ENCODE measurements at regions not wholly inside any gene's neighbourhood (a gene's known extent, or its start where the extent isn't known, plus 50 kb on each side); places are given as distances from the start of the nearest gene placed in this dataset.

DNA sequence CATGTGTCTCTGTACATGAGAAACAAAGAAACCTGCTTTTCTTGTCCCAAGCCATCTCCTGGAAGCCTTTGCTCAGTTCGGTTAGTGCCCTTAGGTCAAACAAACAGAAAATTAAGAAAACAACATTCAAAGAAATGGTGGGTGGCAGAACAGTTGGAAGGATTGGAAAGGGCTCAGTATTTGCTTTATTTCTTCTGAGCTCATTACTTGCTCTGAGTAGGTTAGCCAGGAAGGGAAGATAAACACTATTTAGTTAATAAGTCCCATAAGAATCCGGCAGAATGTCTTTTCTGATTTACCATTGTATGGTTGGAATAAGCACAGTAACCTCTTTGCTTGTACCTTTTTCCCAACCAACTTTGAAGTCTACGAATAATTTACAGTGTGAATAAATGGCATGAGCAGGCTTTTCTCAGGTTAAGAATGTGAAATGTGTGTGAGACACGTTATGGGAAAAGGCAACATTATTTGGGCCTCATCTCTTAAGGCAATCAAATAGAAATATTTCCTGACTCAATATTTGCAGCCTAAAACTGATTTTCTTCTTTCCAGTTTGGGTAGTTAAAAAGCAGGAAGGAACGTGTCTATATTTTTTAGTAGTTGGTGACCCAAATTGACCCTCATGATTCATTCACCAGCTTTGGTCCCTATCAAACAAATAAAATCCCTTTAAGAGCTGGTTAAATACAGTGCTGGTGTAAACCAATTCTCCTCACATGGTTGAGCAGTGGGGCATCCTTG lies 158.5 kb downstream of the DKK1 start:
- no peak overlapping the region for H3K27ac ChIP-seq

DNA sequence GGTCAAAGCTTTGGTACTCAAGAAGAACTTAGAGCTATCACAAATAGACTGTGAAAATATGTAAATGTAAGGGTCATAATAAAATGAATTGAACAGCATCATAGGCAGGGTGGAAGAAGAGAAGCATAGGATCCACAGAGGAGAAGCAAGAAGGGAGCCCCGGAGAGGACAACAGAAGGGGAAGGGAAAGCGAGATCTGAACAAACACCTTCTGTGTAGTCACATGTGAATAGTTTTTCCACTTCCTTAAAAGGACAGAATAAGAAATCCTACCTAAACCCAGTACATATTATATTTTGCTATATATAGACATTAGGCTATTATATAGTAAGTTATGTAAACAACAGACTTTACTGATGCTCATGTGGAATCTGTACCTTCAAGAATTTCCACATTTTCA lies 160.2 kb downstream of the DKK1 start:
- no peaks in the 10 kb centered on the region for H3K36me3 ChIP-seq
- no peaks in the 10 kb centered on the region for H3K4me1 ChIP-seq
- H3K4me3 ChIP-seq, result no peak overlapping the region
- H3K27ac ChIP-seq, result no peak overlapping the region
- intact Hi-C loops (cut with DNase I), result loop anchor here in 1 of 2 donors (10.0 kb wide), 1 partner anchor 149 kb away; no protein-coding TSS in a partner anchor
- WGBS (ENCODE audit: insufficient coverage, low coverage, low lambda C conversion rate, missing lambda C conversion rate), result 65% methylated on average over 2 of the region's 2 CpGs
- no peak for DNase-seq
- no peak for TF ChIP-seq POLR2A (IDR thresholded peaks at IDR 0.05)
- TF ChIP-seq, protein P1, sequence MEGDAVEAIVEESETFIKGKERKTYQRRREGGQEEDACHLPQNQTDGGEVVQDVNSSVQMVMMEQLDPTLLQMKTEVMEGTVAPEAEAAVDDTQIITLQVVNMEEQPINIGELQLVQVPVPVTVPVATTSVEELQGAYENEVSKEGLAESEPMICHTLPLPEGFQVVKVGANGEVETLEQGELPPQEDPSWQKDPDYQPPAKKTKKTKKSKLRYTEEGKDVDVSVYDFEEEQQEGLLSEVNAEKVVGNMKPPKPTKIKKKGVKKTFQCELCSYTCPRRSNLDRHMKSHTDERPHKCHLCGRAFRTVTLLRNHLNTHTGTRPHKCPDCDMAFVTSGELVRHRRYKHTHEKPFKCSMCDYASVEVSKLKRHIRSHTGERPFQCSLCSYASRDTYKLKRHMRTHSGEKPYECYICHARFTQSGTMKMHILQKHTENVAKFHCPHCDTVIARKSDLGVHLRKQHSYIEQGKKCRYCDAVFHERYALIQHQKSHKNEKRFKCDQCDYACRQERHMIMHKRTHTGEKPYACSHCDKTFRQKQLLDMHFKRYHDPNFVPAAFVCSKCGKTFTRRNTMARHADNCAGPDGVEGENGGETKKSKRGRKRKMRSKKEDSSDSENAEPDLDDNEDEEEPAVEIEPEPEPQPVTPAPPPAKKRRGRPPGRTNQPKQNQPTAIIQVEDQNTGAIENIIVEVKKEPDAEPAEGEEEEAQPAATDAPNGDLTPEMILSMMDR (IDR thresholded peaks at IDR 0.05), result no peak
- H3K9me3 ChIP-seq, result no peaks in the 10 kb centered on the region
- H3K27me3 ChIP-seq, result no peaks in the 10 kb centered on the region
- no peak for ATAC-seq

More for the DNA sequence above, 158.5 kb downstream of the DKK1 start:
- H3K9me3 ChIP-seq, result no peaks in the 10 kb centered on the region
- H3K4me1 ChIP-seq, result no peaks in the 10 kb centered on the region
- no peaks in the 10 kb centered on the region for H3K27me3 ChIP-seq
- 40% methylated on average over 4 of the region's 5 CpGs for WGBS (ENCODE audit: insufficient coverage, low coverage, low lambda C conversion rate, missing lambda C conversion rate)
- no peak for ATAC-seq
- intact Hi-C loops (cut with DNase I), result loop anchor here in 1 of 2 donors (10.0 kb wide), 1 partner anchor 148 kb away; no protein-coding TSS in a partner anchor
- H3K4me3 ChIP-seq, result no peak overlapping the region
- no peak for DNase-seq
- no peaks in the 10 kb centered on the region for H3K36me3 ChIP-seq
- TF ChIP-seq POLR2A (IDR thresholded peaks at IDR 0.05), result no peak
- TF ChIP-seq, protein P1 (IDR thresholded peaks at IDR 0.05), result no peak

DNA sequence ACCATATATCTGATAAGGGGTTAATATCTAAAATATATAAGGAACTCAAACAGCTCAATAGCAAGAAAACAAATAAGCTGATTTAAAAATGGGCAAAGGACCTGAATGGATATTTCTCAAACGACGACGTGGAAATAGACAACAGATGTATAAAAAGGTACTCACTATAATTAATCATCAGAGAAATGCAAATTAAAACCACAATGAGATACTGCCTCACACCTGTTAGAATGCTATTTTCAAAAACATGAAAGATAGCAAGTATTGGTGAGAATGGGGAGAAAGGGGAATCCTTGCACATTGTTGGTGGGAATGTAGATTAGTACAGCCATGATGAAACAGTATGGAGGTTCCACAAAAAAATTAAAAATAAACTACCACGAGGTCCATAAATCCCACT lies 163.2 kb downstream of the DKK1 start:
- WGBS (ENCODE audit: insufficient coverage, low coverage, low lambda C conversion rate, missing lambda C conversion rate), result 66% methylated on average over 4 of the region's 4 CpGs
- intact Hi-C loops (cut with DNase I), result loop anchor here in 1 of 2 donors (10.0 kb wide), 1 partner anchor 153 kb away; no protein-coding TSS in a partner anchor

DNA sequence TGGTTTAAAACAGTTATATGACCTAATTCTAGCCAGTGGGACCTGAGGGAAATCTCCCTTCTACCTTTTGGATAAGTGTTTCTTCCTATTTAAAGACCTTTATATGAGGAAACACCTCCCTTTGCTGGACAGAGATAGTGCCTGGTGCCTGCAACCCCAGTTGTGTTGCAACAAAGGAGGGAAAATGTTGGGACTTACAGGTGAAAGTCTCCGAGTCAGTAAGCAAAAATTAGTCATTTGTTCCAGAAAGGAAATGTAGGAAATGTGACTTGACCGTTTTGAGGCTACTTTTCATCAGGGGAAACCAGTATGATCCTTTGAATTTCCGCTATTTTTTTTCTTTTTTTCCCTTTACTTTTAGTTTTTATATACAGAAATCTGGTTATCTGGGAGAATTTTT lies 165.5 kb downstream of the DKK1 start:
- TF ChIP-seq POLR2A (IDR thresholded peaks at IDR 0.05), result no peak
- TF ChIP-seq, protein P1 (IDR thresholded peaks at IDR 0.05), result no peak
- H3K27me3 ChIP-seq, result no peaks in the 10 kb centered on the region
- DNase-seq (no peak), ATAC-seq (no peak)
- no peaks in the 10 kb centered on the region for H3K36me3 ChIP-seq
- 20% methylated on average over 3 of the region's 3 CpGs for WGBS (ENCODE audit: insufficient coverage, low coverage, low lambda C conversion rate, missing lambda C conversion rate)
- H3K4me1 ChIP-seq, result no peaks in the 10 kb centered on the region
- intact Hi-C loops (cut with DNase I), result loop anchor here in 1 of 2 donors (10.0 kb wide), 1 partner anchor 155 kb away; no protein-coding TSS in a partner anchor
- no peaks in the 10 kb centered on the region for H3K9me3 ChIP-seq
- no peak overlapping the region for H3K4me3 ChIP-seq
- no peak overlapping the region for H3K27ac ChIP-seq

More for the DNA sequence above, 163.2 kb downstream of the DKK1 start:
- no peak for DNase-seq
- H3K36me3 ChIP-seq, result no peaks in the 10 kb centered on the region
- no peaks in the 10 kb centered on the region for H3K9me3 ChIP-seq
- no peaks in the 10 kb centered on the region for H3K27me3 ChIP-seq
- no peak overlapping the region for H3K27ac ChIP-seq
- H3K4me1 ChIP-seq, result no peaks in the 10 kb centered on the region
- no peak for TF ChIP-seq POLR2A (IDR thresholded peaks at IDR 0.05)
- TF ChIP-seq, protein P1 (IDR thresholded peaks at IDR 0.05), result no peak
- H3K4me3 ChIP-seq, result no peak overlapping the region
- no peak for ATAC-seq
